Loucy (cell line): ENCODE measurements at regions not wholly inside any gene's neighbourhood (a gene's known extent, or its start where the extent isn't known, plus 50 kb on each side); places are given as distances from the start of the nearest gene placed in this dataset.

ENCODE experiments used
- EZH2phosphoT487 ChIP-seq: fragments of 200-600 bp; IDR thresholded peaks from 2 replicates; pipeline ENCODE4 v1.6.1; 2018; ENCODE audit warnings: antibody characterized with exemption, mild to moderate bottlenecking, moderate library complexity, borderline replicate concordance
- TF ChIP-seq, protein P1 (sequence below): fragments of 200-600 bp; sonication (generic); conservative IDR thresholded peaks from 2 replicates; pipeline ENCODE4 v1.5.1; 2014; ENCODE audit warnings: mild to moderate bottlenecking, antibody characterized with exemption, low read length

DNA sequence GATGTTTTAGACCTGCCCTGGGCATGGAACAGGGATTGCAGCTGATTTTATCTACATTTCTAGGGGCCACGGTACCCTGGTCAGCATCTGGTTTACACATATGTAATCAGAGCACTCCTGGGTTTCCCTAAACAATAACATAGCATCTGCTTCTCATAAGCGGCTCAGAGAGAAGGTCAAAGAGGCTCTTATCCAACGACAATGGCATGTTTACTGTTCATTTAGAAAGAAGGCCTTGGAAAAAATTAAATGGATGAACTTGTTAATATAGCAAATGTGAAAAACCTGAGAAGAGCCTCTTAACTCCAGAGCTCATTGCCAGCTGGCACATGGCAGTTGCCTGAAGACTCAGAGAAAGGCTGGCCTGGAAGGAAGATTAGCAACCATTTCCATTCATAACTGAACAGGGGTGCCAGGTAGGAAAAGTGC, 202.8 kb upstream of the THUMPD2 start:
- TF ChIP-seq, protein P1, sequence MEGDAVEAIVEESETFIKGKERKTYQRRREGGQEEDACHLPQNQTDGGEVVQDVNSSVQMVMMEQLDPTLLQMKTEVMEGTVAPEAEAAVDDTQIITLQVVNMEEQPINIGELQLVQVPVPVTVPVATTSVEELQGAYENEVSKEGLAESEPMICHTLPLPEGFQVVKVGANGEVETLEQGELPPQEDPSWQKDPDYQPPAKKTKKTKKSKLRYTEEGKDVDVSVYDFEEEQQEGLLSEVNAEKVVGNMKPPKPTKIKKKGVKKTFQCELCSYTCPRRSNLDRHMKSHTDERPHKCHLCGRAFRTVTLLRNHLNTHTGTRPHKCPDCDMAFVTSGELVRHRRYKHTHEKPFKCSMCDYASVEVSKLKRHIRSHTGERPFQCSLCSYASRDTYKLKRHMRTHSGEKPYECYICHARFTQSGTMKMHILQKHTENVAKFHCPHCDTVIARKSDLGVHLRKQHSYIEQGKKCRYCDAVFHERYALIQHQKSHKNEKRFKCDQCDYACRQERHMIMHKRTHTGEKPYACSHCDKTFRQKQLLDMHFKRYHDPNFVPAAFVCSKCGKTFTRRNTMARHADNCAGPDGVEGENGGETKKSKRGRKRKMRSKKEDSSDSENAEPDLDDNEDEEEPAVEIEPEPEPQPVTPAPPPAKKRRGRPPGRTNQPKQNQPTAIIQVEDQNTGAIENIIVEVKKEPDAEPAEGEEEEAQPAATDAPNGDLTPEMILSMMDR, result no peak
- TF ChIP-seq EZH2phosphoT487, result no peak
